HFFc6 (cell line): ENCODE measurements at regions not wholly inside any gene's neighbourhood (a gene's known extent, or its start where the extent isn't known, plus 50 kb on each side); places are given as distances from the start of the nearest gene placed in this dataset.

Experiments used
- DNase-seq: peaks from one replicate; pipeline ENCODE4 v3.0.0-alpha.2; 2018
- H3K27ac Mint-ChIP-seq: 2 replicates; pipeline ENCODE4 v1.8.0; 2020; ENCODE audit warnings: mild to moderate bottlenecking, mixed read lengths
- H3K27me3 Mint-ChIP-seq: 2 replicates; pipeline ENCODE4 v1.8.0; 2021; ENCODE audit warnings: mild to moderate bottlenecking, moderate library complexity, mixed read lengths; ENCODE audit not compliant: insufficient read depth
- H3K36me3 Mint-ChIP-seq: 2 replicates; pipeline ENCODE4 v1.8.0; 2021; ENCODE audit warnings: low read depth, mixed read lengths
- H3K4me1 Mint-ChIP-seq: 2 replicates; pipeline ENCODE4 v1.8.0; 2020; ENCODE audit warnings: low read depth, mixed read lengths
- H3K4me3 Mint-ChIP-seq: 2 replicates; pipeline ENCODE4 v1.8.0; 2020; ENCODE audit warnings: mild to moderate bottlenecking, moderate library complexity, mixed read lengths
- H3K9me3 Mint-ChIP-seq: 2 replicates; pipeline ENCODE4 v1.8.0; 2020; ENCODE audit warnings: mild to moderate bottlenecking, mixed read lengths
- CTCF ChIP-seq: fragments of 200-600 bp; sonication (generic); IDR thresholded peaks from 2 replicates; pipeline ENCODE4 v1.5.0; 2021; ENCODE audit warnings: antibody characterized with exemption, mild to moderate bottlenecking

GRCh38 chr10:8445353-8445752 lies 390.9 kb downstream of the GATA3 start:
- no peaks in the 10 kb centered on the region for H3K27me3 Mint-ChIP-seq
- H3K27ac Mint-ChIP-seq: no peak overlapping the region
- no peak for DNase-seq
- H3K4me3 Mint-ChIP-seq: no peak overlapping the region
- no peak for TF ChIP-seq CTCF
- peaks cover 24% of the 10 kb centered on the region for H3K9me3 Mint-ChIP-seq
- no peaks in the 10 kb centered on the region for H3K36me3 Mint-ChIP-seq
- H3K4me1 Mint-ChIP-seq: no peaks in the 10 kb centered on the region

- Mint-ChIP-seq H3K4me1 (no peaks in the 10 kb centered on the region), H3K36me3 (no peaks in the 10 kb centered on the region), H3K27ac (no peak overlapping the region), H3K27me3 (peaks cover 2% of the 10 kb centered on the region), H3K9me3 (peaks cover 26% of the 10 kb centered on the region), H3K4me3 (no peak overlapping the region)
- TF ChIP-seq CTCF: no peak
- DNase-seq: no peak
These were observed 395.4 kb downstream of the GATA3 start for GRCh38 chr10:8449909-8450308.

DNA sequence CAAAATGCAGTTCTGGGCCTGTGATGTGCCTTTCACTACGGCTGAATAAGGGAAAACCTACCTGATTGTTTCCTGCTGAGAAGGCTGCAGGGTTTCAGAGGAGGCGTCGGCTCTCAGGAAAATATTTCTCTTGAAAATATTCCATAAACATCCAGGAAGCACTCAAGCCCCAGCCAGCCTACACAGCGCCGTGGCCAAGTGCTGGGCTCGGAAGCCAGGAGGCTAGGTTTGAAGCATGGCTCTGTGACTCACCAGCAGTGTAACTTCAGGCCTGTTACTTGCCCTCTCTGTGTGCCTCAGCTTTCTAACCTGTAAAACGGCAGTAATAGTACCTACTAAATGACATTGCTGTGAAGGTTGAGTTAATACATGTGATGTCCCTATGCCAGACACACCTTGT lies 399.1 kb downstream of the GATA3 start:
- DNase-seq: no peak
- Mint-ChIP-seq H3K4me1 (no peaks in the 10 kb centered on the region), H3K27me3 (peaks cover 2% of the 10 kb centered on the region), H3K9me3 (peaks cover 37% of the 10 kb centered on the region), H3K36me3 (no peaks in the 10 kb centered on the region), H3K27ac (no peak overlapping the region), H3K4me3 (no peak overlapping the region)
- no peak for TF ChIP-seq CTCF

- Mint-ChIP-seq H3K4me3 (no peak overlapping the region), H3K36me3 (no peaks in the 10 kb centered on the region), H3K27me3 (peaks cover 2% of the 10 kb centered on the region), H3K9me3 (peaks cover 37% of the 10 kb centered on the region), H3K27ac (no peak overlapping the region), H3K4me1 (no peaks in the 10 kb centered on the region)
- no peak for TF ChIP-seq CTCF
- no peak for DNase-seq
These were observed 399.9 kb downstream of the GATA3 start for GRCh38 chr10:8454357-8454756.

- DNase-seq: no peak
- Mint-ChIP-seq H3K4me1 (no peaks in the 10 kb centered on the region), H3K9me3 (peaks cover 37% of the 10 kb centered on the region), H3K36me3 (no peaks in the 10 kb centered on the region), H3K4me3 (no peak overlapping the region), H3K27me3 (peaks cover 2% of the 10 kb centered on the region), H3K27ac (no peak overlapping the region)
- TF ChIP-seq CTCF: no peak
These were observed 400.7 kb downstream of the GATA3 start for GRCh38 chr10:8455181-8455580.

- no peak overlapping the region for H3K27ac Mint-ChIP-seq
- no peak for DNase-seq
- H3K27me3 Mint-ChIP-seq: peaks cover 2% of the 10 kb centered on the region; the same call in 1 of the 2 replicates
- H3K9me3 Mint-ChIP-seq: peaks cover 39% of the 10 kb centered on the region
- no peak overlapping the region for H3K4me3 Mint-ChIP-seq
- no peaks in the 10 kb centered on the region; the same call in 1 of the 2 replicates for H3K36me3 Mint-ChIP-seq
- TF ChIP-seq CTCF: no peak
- H3K4me1 Mint-ChIP-seq: no peaks in the 10 kb centered on the region
These were observed 401.9 kb downstream of the GATA3 start for GRCh38 chr10:8456386-8456785.
